ENCODE measurements at regions not wholly inside any gene's neighbourhood (a gene's known extent, or its start where the extent isn't known, plus 50 kb on each side); places are given as distances from the start of the nearest gene placed in this dataset.

DNA sequence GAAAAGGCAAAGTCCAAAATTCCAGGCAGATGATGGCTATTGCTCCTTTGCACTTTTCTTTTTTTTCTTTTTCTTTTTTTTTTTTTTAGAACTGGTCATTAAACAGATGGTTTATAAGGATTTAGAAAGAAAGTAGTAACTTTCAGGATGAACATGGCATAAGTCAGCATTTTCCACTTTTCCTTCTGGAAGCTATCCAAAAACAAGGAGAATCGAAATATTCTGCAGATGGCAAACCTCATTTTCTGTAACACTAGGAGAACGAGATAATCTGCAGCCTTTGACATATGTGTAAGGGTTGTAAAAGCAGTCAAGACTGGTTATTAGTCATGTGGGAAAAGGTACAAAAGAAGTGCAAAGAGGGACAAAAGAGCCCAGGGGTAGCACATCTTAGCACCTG is 69.1 kb upstream of the PUM3 start:
- FAIRE-seq = no peak

DNA sequence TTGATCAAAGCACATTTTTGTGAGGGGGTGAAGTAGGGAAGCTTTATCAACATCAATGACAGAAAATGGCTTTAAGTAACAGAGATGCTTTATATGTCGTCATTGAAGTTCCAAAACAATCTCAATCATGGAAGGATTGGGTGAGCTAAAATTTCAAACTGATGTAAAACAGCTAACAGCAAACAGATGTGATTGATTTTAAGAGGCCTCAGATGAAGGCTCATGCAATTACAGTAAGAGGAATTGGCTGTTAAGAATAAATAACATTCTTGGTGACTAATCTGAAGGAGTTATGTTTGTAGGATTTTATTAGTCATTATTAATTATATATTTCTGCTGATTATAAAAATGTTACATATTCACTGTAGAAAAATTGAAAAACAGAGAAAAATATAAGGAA is 63.5 kb upstream of the PUM3 start:
- FAIRE-seq = peak; percentile 30

DNA sequence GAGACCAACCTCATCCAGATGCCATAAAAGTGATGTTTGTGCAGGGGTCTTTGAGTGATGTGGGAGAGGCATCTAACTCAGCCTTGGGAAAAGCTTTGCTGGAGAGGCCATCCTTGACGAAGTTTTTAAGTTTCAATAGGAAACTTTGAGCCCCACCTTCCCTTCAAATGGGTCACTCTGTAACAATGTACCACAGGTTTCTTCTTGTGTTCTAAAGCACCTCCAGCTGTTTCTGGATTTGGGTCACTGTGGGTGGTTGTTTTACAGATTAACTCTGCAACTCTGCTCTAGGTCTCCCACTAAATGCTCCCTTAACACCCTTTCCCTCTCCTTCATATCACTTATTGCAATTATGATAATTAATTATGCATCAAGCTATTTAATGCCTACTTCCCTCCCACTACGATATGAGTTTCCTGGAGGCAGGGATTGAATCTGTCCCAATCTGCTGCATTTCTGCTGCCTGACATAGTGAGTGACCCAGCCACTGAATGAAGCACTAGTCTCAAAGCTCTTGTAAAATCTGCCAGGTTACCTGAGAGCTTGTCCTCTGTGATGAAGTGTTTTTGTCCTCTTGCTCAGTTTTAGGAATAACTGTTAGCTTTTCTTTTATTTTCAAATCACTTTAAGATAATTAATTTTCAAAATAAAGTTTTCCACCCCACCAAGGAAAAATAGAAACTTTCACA is 60.5 kb upstream of the PUM3 start:
- FAIRE-seq = no peak
